Uterus (tissue), 2 donors: ENCODE measurements at regions not wholly inside any gene's neighbourhood (a gene's known extent, or its start where the extent isn't known, plus 50 kb on each side); places are given as distances from the start of the nearest gene placed in this dataset.

Experiments used
- CTCF ChIP-seq, 4 experiments: fragments of 200-600 bp in 2 of 4; fragments of 450-650 bp in 2 of 4; sonication (generic) in 2 of 4; IDR thresholded peaks; one replicate each; pipeline ENCODE4 v1.5.1; 2016 to 2019; ENCODE audit warnings: antibody characterized with exemption in 4 of 4, mild to moderate bottlenecking in 2 of 4, moderate library complexity in 1 of 4
- POLR2A ChIP-seq, 2 donors: fragments of 450-650 bp; IDR thresholded peaks; one replicate each; pipeline ENCODE4 v1.6.1; 2016; ENCODE audit warnings: antibody characterized with exemption in 2 of 2, mild to moderate bottlenecking in 1 of 2, moderate library complexity in 1 of 2

- TF ChIP-seq POLR2A (IDR thresholded peaks at IDR 0.05) (no peak), CTCF (IDR thresholded peaks at IDR 0.05) (no peak)
Observed at GRCh38 chr6:4304927-4305455, 169.6 kb upstream of the ECI2 start.
